Vagina (tissue), 2 donors: ENCODE measurements at regions not wholly inside any gene's neighbourhood (a gene's known extent, or its start where the extent isn't known, plus 50 kb on each side); places are given as distances from the start of the nearest gene placed in this dataset.

ENCODE experiments used
- DNase-seq, 2 donors: peaks; one replicate each; pipeline ENCODE4 v3.0.0-alpha.2; 2017; ENCODE audit errors: extremely low spot score in 2 of 2
- H3K27ac ChIP-seq: fragments of 200-600 bp; sonication (generic); one replicate; pipeline ENCODE4 v1.5.1; 2019
- H3K27me3 ChIP-seq: fragments of 200-600 bp; sonication (generic); one replicate; pipeline ENCODE4 v1.5.1; 2019
- H3K36me3 ChIP-seq, 2 donors: fragments of 200-600 bp; sonication (generic); one replicate each; pipeline ENCODE4 v1.5.1; 2017 to 2019
- H3K4me1 ChIP-seq: fragments of 200-600 bp; sonication (generic); one replicate; pipeline ENCODE4 v1.5.1; 2019
- H3K4me3 ChIP-seq, 2 donors: fragments of 200-600 bp; sonication (generic); 1 replicate in 1 of 2; 2 replicates in 1 of 2; pipeline ENCODE4 v1.5.1; 2016 to 2019
- H3K9me3 ChIP-seq: fragments of 200-600 bp; sonication (generic); one replicate; pipeline ENCODE4 v1.5.1; 2019
- POLR2A ChIP-seq, 2 donors: fragments of 450-650 bp; IDR thresholded peaks; one replicate each; pipeline ENCODE4 v1.6.1; 2017; ENCODE audit warnings: antibody characterized with exemption in 2 of 2, mild to moderate bottlenecking in 2 of 2, moderate library complexity in 2 of 2
- POLR2AphosphoS5 ChIP-seq, 2 donors: sonication (generic); formaldehyde crosslinking; IDR thresholded peaks; one replicate each; pipeline ENCODE4 v1.9.0; 2017; ENCODE audit warnings: antibody characterized with exemption in 2 of 2, mild to moderate bottlenecking in 2 of 2, low read depth in 1 of 2; ENCODE audit not compliant: insufficient read depth in 1 of 2
- intact Hi-C: fragments of 100-400 bp; cut with DNase I; formaldehyde crosslinking; loops from one replicate; pipeline ENCODE4 v1.15.1; 2023
- TF ChIP-seq, protein P1 (sequence below), 3 experiments: fragments of 450-650 bp in 2 of 3; fragments of 200-600 bp in 1 of 3; sonication (generic) in 1 of 3; IDR thresholded peaks; one replicate each; pipeline ENCODE4 v1.5.1; 2017 to 2019; ENCODE audit warnings: antibody characterized with exemption in 3 of 3, mild to moderate bottlenecking in 2 of 3, moderate library complexity in 2 of 3

DNA sequence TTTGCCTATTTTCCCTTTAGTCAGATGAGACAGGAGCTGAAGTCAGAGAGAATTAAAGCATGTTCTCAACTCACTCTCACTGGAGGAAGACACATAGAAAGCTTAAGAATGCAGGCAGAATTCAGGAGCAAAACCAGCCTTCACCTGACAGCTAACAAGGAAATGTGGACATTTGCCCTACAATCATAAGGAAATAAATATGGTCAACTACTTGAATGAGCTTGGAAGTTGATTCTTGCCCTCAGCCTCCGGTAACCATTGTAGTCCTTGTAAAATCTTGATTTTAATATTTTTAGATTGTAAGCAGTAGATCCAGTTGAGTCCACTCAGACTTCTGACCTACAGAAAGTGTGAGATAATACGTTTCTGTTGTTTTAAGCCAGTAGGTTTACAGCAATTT lies 752.5 kb upstream of the ZWINT start:
- H3K4me3 ChIP-seq: no peak overlapping the region
- DNase-seq: no peak
- no peaks in the 10 kb centered on the region for H3K4me1 ChIP-seq
- intact Hi-C loops: no loop called here
- no peaks in the 10 kb centered on the region for H3K9me3 ChIP-seq
- no peaks in the 10 kb centered on the region for H3K27me3 ChIP-seq
- TF ChIP-seq POLR2AphosphoS5 (IDR thresholded peaks at IDR 0.05; ENCODE audit: insufficient read depth in 1 of 2, low read depth in 1 of 2) (no peak), POLR2A (IDR thresholded peaks at IDR 0.05) (no peak)
- TF ChIP-seq, protein P1, sequence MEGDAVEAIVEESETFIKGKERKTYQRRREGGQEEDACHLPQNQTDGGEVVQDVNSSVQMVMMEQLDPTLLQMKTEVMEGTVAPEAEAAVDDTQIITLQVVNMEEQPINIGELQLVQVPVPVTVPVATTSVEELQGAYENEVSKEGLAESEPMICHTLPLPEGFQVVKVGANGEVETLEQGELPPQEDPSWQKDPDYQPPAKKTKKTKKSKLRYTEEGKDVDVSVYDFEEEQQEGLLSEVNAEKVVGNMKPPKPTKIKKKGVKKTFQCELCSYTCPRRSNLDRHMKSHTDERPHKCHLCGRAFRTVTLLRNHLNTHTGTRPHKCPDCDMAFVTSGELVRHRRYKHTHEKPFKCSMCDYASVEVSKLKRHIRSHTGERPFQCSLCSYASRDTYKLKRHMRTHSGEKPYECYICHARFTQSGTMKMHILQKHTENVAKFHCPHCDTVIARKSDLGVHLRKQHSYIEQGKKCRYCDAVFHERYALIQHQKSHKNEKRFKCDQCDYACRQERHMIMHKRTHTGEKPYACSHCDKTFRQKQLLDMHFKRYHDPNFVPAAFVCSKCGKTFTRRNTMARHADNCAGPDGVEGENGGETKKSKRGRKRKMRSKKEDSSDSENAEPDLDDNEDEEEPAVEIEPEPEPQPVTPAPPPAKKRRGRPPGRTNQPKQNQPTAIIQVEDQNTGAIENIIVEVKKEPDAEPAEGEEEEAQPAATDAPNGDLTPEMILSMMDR (IDR thresholded peaks at IDR 0.05): no peak
- no peak overlapping the region for H3K27ac ChIP-seq
- no peaks in the 10 kb centered on the region for H3K36me3 ChIP-seq

DNA sequence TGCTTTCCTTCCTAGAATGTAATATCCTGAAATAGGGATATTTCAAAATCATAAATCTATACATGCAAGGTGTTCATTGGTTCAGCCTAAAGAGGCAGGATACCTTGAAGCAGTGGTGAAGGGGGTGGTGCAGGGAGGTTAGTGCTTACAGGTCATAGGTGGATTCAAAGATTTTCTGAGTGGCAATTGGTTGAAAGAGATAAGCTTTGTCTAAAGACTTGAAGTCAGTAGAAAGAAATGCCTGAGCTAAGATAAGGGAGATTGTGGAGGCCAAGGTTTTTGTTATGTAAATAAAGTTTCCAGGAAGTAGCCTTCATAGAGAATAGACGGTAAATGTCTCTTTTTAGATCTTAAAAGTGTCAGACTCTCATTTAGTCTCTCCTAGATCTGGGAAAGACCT lies 741.2 kb upstream of the ZWINT start:
- DNase-seq: no peak
- Histone ChIP-seq H3K27ac (no peak overlapping the region), H3K27me3 (no peaks in the 10 kb centered on the region), H3K4me3 (no peak overlapping the region), H3K9me3 (no peaks in the 10 kb centered on the region), H3K4me1 (no peaks in the 10 kb centered on the region), H3K36me3 (no peaks in the 10 kb centered on the region)
- intact Hi-C loops: no loop called here
- TF ChIP-seq POLR2A (IDR thresholded peaks at IDR 0.05) (no peak), POLR2AphosphoS5 (IDR thresholded peaks at IDR 0.05; ENCODE audit: insufficient read depth in 1 of 2, low read depth in 1 of 2) (no peak)
- TF ChIP-seq, protein P1 (IDR thresholded peaks at IDR 0.05): no peak

DNA sequence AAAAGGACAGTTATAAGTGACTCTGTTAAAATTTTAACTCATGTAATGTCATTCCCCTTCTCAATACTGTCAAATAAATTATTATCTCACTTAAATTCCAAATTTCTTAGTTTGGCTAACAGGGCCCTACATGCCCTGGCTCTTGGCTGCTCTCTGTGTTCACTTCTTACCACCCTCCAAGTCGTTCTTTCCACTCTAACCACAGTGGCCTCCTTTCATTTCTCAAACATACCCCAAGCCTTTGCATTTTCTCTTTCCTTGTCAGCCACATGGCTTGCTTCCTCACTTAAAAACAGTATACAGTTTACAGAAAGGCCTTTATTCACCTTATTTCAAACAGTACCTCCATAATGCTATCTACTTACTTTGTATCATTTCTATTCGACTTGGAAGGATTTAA lies 737.1 kb upstream of the ZWINT start:
- H3K27me3 ChIP-seq: no peaks in the 10 kb centered on the region
- TF ChIP-seq, protein P1 (IDR thresholded peaks at IDR 0.05): no peak
- TF ChIP-seq POLR2A (IDR thresholded peaks at IDR 0.05) (no peak), POLR2AphosphoS5 (IDR thresholded peaks at IDR 0.05; ENCODE audit: insufficient read depth in 1 of 2, low read depth in 1 of 2) (no peak)
- H3K4me1 ChIP-seq: no peaks in the 10 kb centered on the region
- no peaks in the 10 kb centered on the region for H3K36me3 ChIP-seq
- no peak for DNase-seq
- intact Hi-C loops: no loop called here
- H3K27ac ChIP-seq: no peak overlapping the region
- no peak overlapping the region for H3K4me3 ChIP-seq
- no peaks in the 10 kb centered on the region for H3K9me3 ChIP-seq

DNA sequence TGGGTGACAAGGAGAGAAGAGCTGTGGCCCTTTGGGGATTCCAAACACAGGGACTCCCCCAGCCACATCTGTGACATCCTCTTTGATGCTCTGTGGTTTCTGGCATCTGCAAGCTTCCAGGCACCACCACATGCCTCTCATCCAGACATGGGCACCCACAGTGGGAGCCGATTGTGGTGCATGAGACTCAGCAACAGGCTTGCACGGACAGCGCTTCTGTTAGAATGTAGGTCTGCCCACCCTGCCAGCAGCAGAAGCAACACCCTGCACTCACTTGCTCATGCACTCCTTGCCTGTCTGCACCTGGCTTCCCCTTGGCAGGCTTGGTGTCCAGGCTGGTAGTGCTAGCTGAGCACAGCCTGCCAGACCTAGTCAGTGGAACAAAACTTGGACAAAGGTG lies 735.0 kb upstream of the ZWINT start:
- no peak for DNase-seq
- TF ChIP-seq, protein P1 (IDR thresholded peaks at IDR 0.05): no peak
- TF ChIP-seq POLR2A (IDR thresholded peaks at IDR 0.05) (no peak), POLR2AphosphoS5 (IDR thresholded peaks at IDR 0.05; ENCODE audit: insufficient read depth in 1 of 2, low read depth in 1 of 2) (no peak)
- Histone ChIP-seq H3K27me3 (no peaks in the 10 kb centered on the region), H3K4me3 (no peak overlapping the region), H3K9me3 (no peaks in the 10 kb centered on the region), H3K4me1 (no peaks in the 10 kb centered on the region), H3K36me3 (no peaks in the 10 kb centered on the region), H3K27ac (no peak overlapping the region)
- intact Hi-C loops: no loop called here

DNA sequence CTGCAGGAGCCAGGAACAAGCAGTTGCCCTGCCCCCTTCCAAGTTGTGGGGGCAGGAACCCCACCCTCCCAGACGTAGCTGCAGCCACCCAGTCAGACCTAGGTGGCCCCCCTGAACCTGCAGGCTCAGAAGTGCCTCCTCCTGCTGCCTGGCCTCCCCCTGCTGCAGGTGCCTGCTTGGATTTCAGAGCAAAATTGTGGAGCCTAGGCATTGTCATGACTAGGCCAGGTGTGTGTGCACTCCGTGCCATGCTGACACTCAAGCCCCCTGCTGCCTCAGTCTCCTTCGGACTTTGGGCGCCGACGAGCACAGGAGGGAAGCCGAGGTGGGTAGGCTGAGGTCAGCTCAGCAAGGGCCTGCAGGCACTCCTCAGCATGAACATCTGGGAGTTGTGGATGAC lies 733.9 kb upstream of the ZWINT start:
- H3K4me3 ChIP-seq: no peak overlapping the region
- no peak for DNase-seq
- H3K9me3 ChIP-seq: no peaks in the 10 kb centered on the region
- intact Hi-C loops: no loop called here
- no peak overlapping the region for H3K27ac ChIP-seq
- no peaks in the 10 kb centered on the region for H3K4me1 ChIP-seq
- H3K27me3 ChIP-seq: no peaks in the 10 kb centered on the region
- no peak for TF ChIP-seq POLR2A (IDR thresholded peaks at IDR 0.05)
- TF ChIP-seq POLR2AphosphoS5 (IDR thresholded peaks at IDR 0.05; ENCODE audit: insufficient read depth in 1 of 2, low read depth in 1 of 2): no peak
- TF ChIP-seq, protein P1 (IDR thresholded peaks at IDR 0.05): no peak
- H3K36me3 ChIP-seq: no peaks in the 10 kb centered on the region
